ENCODE measurements at regions not wholly inside any gene's neighbourhood (a gene's known extent, or its start where the extent isn't known, plus 50 kb on each side); places are given as distances from the start of the nearest gene placed in this dataset.

- no peak for DNase-seq (ENCODE audit: low read depth in 4 of 4, low spot score in 1 of 4)
Observed at GRCh38 chr21:40976198-40977109, 129.5 kb upstream of the DSCAM start.

GRCh38 chr21:40985370-40985769 is 138.4 kb upstream of the DSCAM start:
- no peak for DNase-seq (ENCODE audit: low read depth in 4 of 4, low spot score in 1 of 4)

- no peak for DNase-seq (ENCODE audit: low read depth in 4 of 4, low spot score in 1 of 4)
Observed at GRCh38 chr21:40990366-40990765, 143.4 kb upstream of the DSCAM start.

GRCh38 chr21:40997831-40998230 is 150.9 kb upstream of the DSCAM start:
- no peak for DNase-seq (ENCODE audit: low read depth in 4 of 4, low spot score in 1 of 4)

GRCh38 chr21:41000838-41001237 is 153.9 kb upstream of the DSCAM start:
- no peak for DNase-seq (ENCODE audit: low read depth in 4 of 4, low spot score in 1 of 4)

GRCh38 chr21:41006636-41007035 is 159.7 kb upstream of the DSCAM start:
- DNase-seq (ENCODE audit: low read depth in 4 of 4, low spot score in 1 of 4) = no peak

- no peak for DNase-seq (ENCODE audit: low read depth in 4 of 4, low spot score in 1 of 4)
Observed at GRCh38 chr21:41008351-41008750, 159.6 kb upstream of the BACE2 start.

GRCh38 chr21:41008974-41009373 is 159.0 kb upstream of the BACE2 start:
- DNase-seq (ENCODE audit: low read depth in 4 of 4, low spot score in 1 of 4) = no peak

- DNase-seq (ENCODE audit: low read depth in 4 of 4, low spot score in 1 of 4) = no peak
Observed at GRCh38 chr21:41009398-41010100, 158.4 kb upstream of the BACE2 start.

GRCh38 chr21:41010101-41010435 is 157.9 kb upstream of the BACE2 start:
- no peak for DNase-seq (ENCODE audit: low read depth in 4 of 4, low spot score in 1 of 4)

- DNase-seq (ENCODE audit: low read depth in 4 of 4, low spot score in 1 of 4) = no peak
Observed at GRCh38 chr21:41011098-41011731, 156.7 kb upstream of the BACE2 start.

- no peak for DNase-seq (ENCODE audit: low read depth in 4 of 4, low spot score in 1 of 4)
Observed at GRCh38 chr21:41011951-41012366, 156.0 kb upstream of the BACE2 start.

- no peak for DNase-seq (ENCODE audit: low read depth in 4 of 4, low spot score in 1 of 4)
Observed at GRCh38 chr21:41012425-41012824, 155.5 kb upstream of the BACE2 start.

GRCh38 chr21:41016472-41016871 is 151.5 kb upstream of the BACE2 start:
- DNase-seq (ENCODE audit: low read depth in 4 of 4, low spot score in 1 of 4) = no peak

- DNase-seq (ENCODE audit: low read depth in 4 of 4, low spot score in 1 of 4) = no peak
Observed at GRCh38 chr21:41018431-41018830, 149.5 kb upstream of the BACE2 start.

- no peak for DNase-seq (ENCODE audit: low read depth in 4 of 4, low spot score in 1 of 4)
Observed at GRCh38 chr21:41023936-41024335, 144.0 kb upstream of the BACE2 start.

GRCh38 chr21:41024341-41024740 is 143.6 kb upstream of the BACE2 start:
- no peak for DNase-seq (ENCODE audit: low read depth in 4 of 4, low spot score in 1 of 4)

GRCh38 chr21:41024746-41025254 is 143.2 kb upstream of the BACE2 start:
- DNase-seq (ENCODE audit: low read depth in 4 of 4, low spot score in 1 of 4) = no peak

GRCh38 chr21:41029571-41029970 is 138.4 kb upstream of the BACE2 start:
- DNase-seq (ENCODE audit: low read depth in 4 of 4, low spot score in 1 of 4) = no peak

- DNase-seq (ENCODE audit: low read depth in 4 of 4, low spot score in 1 of 4) = no peak
Observed at GRCh38 chr21:41031701-41032220, 136.2 kb upstream of the BACE2 start.

GRCh38 chr21:41032541-41032940 is 135.4 kb upstream of the BACE2 start:
- DNase-seq (ENCODE audit: low read depth in 4 of 4, low spot score in 1 of 4) = no peak

GRCh38 chr21:41037212-41037611 is 130.7 kb upstream of the BACE2 start:
- no peak for DNase-seq (ENCODE audit: low read depth in 4 of 4, low spot score in 1 of 4)

Measured in stimulated activated CD4-positive, alpha-beta T cell treated with anti-CD3 and anti-CD28 coated beads, Interleukin-1b, Interleukin-23, amount 100 ng/mL, for 24 hours (primary cell).